Heart left ventricle (tissue), 13 donors: ENCODE measurements at regions not wholly inside any gene's neighbourhood (a gene's known extent, or its start where the extent isn't known, plus 50 kb on each side); places are given as distances from the start of the nearest gene placed in this dataset.
"Not testable (repeated sequence)": the region's sequence is repeated elsewhere in the genome, so short reads cannot be mapped to it uniquely, and the experiment has no call there.

ENCODE experiments used
- CTCF ChIP-seq, 12 donors: fragments of 200-600 bp; sonication (generic) in 4 of 12; IDR thresholded peaks; one replicate each; pipeline versions ENCODE4 v1.5.0 to v1.8.0; 2018 to 2022; ENCODE audit warnings: antibody characterized with exemption in 12 of 12, mild to moderate bottlenecking in 5 of 12
- POLR2A ChIP-seq, 2 donors: fragments of 450-650 bp; IDR thresholded peaks; one replicate each; pipeline ENCODE4 v1.6.1; 2017; ENCODE audit warnings: antibody characterized with exemption in 2 of 2, mild to moderate bottlenecking in 2 of 2, moderate library complexity in 2 of 2
- donor health status: ischemic (EF 13 %, LVEDD 7.1; RV severe dilation, severe dysfunction).
- donor health status: DM: no; HTN: yes; CAD: no.
- donor health status: DM: no; HTN: no; CAD: no.
- donor health status: ischemic (EF 25% LVEDD 6.9; RV normal size, moderate dysfunction).
- donor health status: ischemic (EF 25% LVEDD 5.7; RV mildly dilated, moderate dysfunction).
- donor health status: ischemic (EF 35%, LVEDD 5.7; RV mildly dilated, moderate dysfunction).
- donor health status: nonischemic (EF 11% LVEDD 7.7; RV severe dilation, severe dysfunction).
- donor health status: DM: yes; HTN: yes; CAD: no.
- donor health status: PGD.
- donor health status: ischemic (EF 29% LVEDD 5.4; RV normal size, mild dysfunction).
- donor health status: nonischemic (EF 23%, LVEDD 6.1; RV moderate dilation, normal function).

- not testable (repeated sequence) for TF ChIP-seq POLR2A, CTCF (IDR thresholded peaks at IDR 0.05)
Measured at GRCh38 chr1:148426385-148426784, 56.7 kb downstream of the PPIAL4G start.
